ENCODE measurements at regions not wholly inside any gene's neighbourhood (a gene's known extent, or its start where the extent isn't known, plus 50 kb on each side); places are given as distances from the start of the nearest gene placed in this dataset.
"Not testable (repeated sequence)": the region's sequence is repeated elsewhere in the genome, so short reads cannot be mapped to it uniquely, and the experiment has no call there.

GRCh38 chr14:49280566-49280965 lies 305.6 kb downstream of the RPS29 start:
- in situ Hi-C loops (cut with MboI; ENCODE audit: low pct_unique_long_range_greater_than_20kb, low sequenced_read_pairs, unreplicated experiment): no loop called here

GRCh38 chr14:49250517-49250916 lies 335.7 kb downstream of the RPS29 start:
- no peak for TF ChIP-seq CTCF (IDR thresholded peaks at IDR 0.05; ENCODE audit: extremely low read depth, insufficient read depth, missing control alignments)
- DNase-seq (ENCODE audit: low spot score): no peak
- in situ Hi-C loops (cut with MboI; ENCODE audit: low pct_unique_long_range_greater_than_20kb, low sequenced_read_pairs, unreplicated experiment): no loop called here

More at GRCh38 chr14:49280566-49280965, 305.6 kb downstream of the RPS29 start:
- no peak for DNase-seq (ENCODE audit: low spot score)
- TF ChIP-seq CTCF (IDR thresholded peaks at IDR 0.05; ENCODE audit: extremely low read depth, insufficient read depth, missing control alignments): no peak

GRCh38 chr14:49250109-49250508 lies 336.1 kb downstream of the RPS29 start:
- no peak for TF ChIP-seq CTCF (IDR thresholded peaks at IDR 0.05; ENCODE audit: extremely low read depth, insufficient read depth, missing control alignments)
- no peak for DNase-seq (ENCODE audit: low spot score)
- in situ Hi-C loops (cut with MboI; ENCODE audit: low pct_unique_long_range_greater_than_20kb, low sequenced_read_pairs, unreplicated experiment): no loop called here

- in situ Hi-C loops (cut with MboI; ENCODE audit: low pct_unique_long_range_greater_than_20kb, low sequenced_read_pairs, unreplicated experiment): no loop called here
- no peak for TF ChIP-seq CTCF (IDR thresholded peaks at IDR 0.05; ENCODE audit: extremely low read depth, insufficient read depth, missing control alignments)
- no peak for DNase-seq (ENCODE audit: low spot score)
These were observed 337.2 kb downstream of the RPS29 start for GRCh38 chr14:49249022-49249421.

- in situ Hi-C loops (cut with MboI; ENCODE audit: low pct_unique_long_range_greater_than_20kb, low sequenced_read_pairs, unreplicated experiment); DNase-seq (ENCODE audit: low spot score): not testable (repeated sequence)
These were observed 342.4 kb downstream of the RPS29 start for GRCh38 chr14:49243777-49244176.

GRCh38 chr14:49240383-49240782 lies 345.8 kb downstream of the RPS29 start:
- no peak for DNase-seq (ENCODE audit: low spot score)
- TF ChIP-seq CTCF (IDR thresholded peaks at IDR 0.05; ENCODE audit: extremely low read depth, insufficient read depth, missing control alignments): no peak
- in situ Hi-C loops (cut with MboI; ENCODE audit: low pct_unique_long_range_greater_than_20kb, low sequenced_read_pairs, unreplicated experiment): no loop called here

- TF ChIP-seq CTCF (IDR thresholded peaks at IDR 0.05; ENCODE audit: extremely low read depth, insufficient read depth, missing control alignments): no peak
- in situ Hi-C loops (cut with MboI; ENCODE audit: low pct_unique_long_range_greater_than_20kb, low sequenced_read_pairs, unreplicated experiment): no loop called here
- DNase-seq (ENCODE audit: low spot score): no peak
These were observed 357.6 kb downstream of the RPS29 start for GRCh38 chr14:49228552-49228951.
